Fibroblast of lung (primary cell): ENCODE measurements at regions not wholly inside any gene's neighbourhood (a gene's known extent, or its start where the extent isn't known, plus 50 kb on each side); places are given as distances from the start of the nearest gene placed in this dataset.

Experiments used
- CTCF ChIP-seq, 2 donors: IDR thresholded peaks in 1 of 2; conservative IDR thresholded peaks in 1 of 2; 1 replicate in 1 of 2; 2 replicates in 1 of 2; pipeline ENCODE4 v1.5.1; 2011 to 2012; ENCODE audit warnings: low read length in 2 of 2, control low read depth in 1 of 2, inconsistent platforms in 1 of 2, low read depth in 1 of 2, mild to moderate bottlenecking in 1 of 2
- EZH2 ChIP-seq: IDR thresholded peaks from 2 replicates; pipeline ENCODE4 v1.5.1; 2012; ENCODE audit warnings: low read length, control low read depth, mild to moderate bottlenecking; ENCODE audit errors: missing control alignments

DNA sequence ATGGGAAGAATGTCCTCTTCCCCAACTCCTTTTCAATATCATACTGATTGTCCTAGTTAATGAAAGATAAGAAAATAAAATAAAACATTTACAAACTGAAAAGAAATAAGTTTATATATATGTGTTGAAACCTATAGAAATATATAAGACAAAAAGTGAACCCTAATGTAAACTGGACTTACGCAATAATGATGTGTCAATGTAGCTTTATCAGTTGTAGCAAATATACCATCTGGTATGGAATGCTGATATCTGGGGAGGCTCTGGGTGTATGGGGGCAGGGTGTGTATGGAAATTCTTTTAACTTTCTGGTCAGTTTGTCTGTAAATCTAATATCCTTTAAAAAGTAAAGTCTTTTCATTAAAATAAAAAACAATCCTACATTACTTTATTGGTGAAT is 603.9 kb downstream of the DMRTA1 start:
- no peak for TF ChIP-seq EZH2
- no peak for TF ChIP-seq CTCF (conservative IDR thresholded peaks at IDR 0.05 in 1 of 2, IDR thresholded peaks at IDR 0.05 in 1 of 2; ENCODE audit: low read depth in 1 of 2, low read length in 2 of 2)
